SK-N-SH treated with all-trans-retinoic acid at 6 μM for 48 hours (cell line): ENCODE measurements at regions not wholly inside any gene's neighbourhood (a gene's known extent, or its start where the extent isn't known, plus 50 kb on each side); places are given as distances from the start of the nearest gene placed in this dataset.

ENCODE experiments used
- ARNTL ChIP-seq: fragments of 450-650 bp; formaldehyde crosslinking; IDR thresholded peaks from 2 replicates; pipeline ENCODE4 v1.5.0; 2020; ENCODE audit warnings: low read depth, mild to moderate bottlenecking, moderate library complexity, borderline replicate concordance
- BACH2 ChIP-seq: fragments of 250-450 bp; sonication (Bioruptor Pico); IDR thresholded peaks from 2 replicates; pipeline ENCODE4 v1.9.0; 2021; ENCODE audit warnings: mild to moderate bottlenecking, borderline replicate concordance
- TOX ChIP-seq: fragments of 250-450 bp; sonication (Bioruptor Pico); IDR thresholded peaks from 2 replicates; pipeline ENCODE4 v1.8.0; 2021; ENCODE audit warnings: mild to moderate bottlenecking, moderate library complexity, borderline replicate concordance
- ZFP3 ChIP-seq: fragments of 250-450 bp; sonication (Bioruptor Pico); IDR thresholded peaks from 2 replicates; pipeline ENCODE4 v1.5.0; 2020; ENCODE audit warnings: mild to moderate bottlenecking, moderate library complexity
- ZNF70 ChIP-seq: fragments of 450-650 bp; formaldehyde crosslinking; IDR thresholded peaks from 2 replicates; pipeline ENCODE4 v1.5.0; 2020; ENCODE audit warnings: mild to moderate bottlenecking, moderate library complexity

DNA sequence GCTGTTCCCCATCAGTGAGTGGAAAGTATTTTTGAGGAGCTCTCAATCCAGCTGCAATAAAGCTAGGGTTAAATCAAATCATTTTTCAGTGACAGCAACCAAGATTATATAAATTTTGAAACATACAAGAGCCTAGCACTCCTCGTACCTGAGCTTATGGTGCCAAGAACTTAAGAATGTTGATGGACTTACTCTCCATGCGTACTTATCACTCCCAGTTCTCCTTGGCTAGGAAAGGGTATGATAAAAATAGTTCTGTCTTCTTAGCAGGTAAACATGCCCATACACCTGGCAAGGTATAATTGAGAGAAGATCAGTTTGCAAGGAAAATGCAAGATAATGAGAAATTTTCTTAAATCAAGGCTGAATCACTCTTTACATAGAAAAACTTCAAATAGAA is 64.5 kb upstream of the SEMA6D start:
- no peak for TF ChIP-seq ZNF70 (CRISPR knock-in tag)
- no peak for TF ChIP-seq TOX (CRISPR knock-in tag)
- TF ChIP-seq ZFP3 (CRISPR knock-in tag) = no peak
- no peak for TF ChIP-seq BACH2 (CRISPR knock-in tag)
- TF ChIP-seq ARNTL = no peak
